Mesenchymal stem cell (in vitro differentiated cells and primary cell): ENCODE measurements at regions not wholly inside any gene's neighbourhood (a gene's known extent, or its start where the extent isn't known, plus 50 kb on each side); places are given as distances from the start of the nearest gene placed in this dataset.

Source experiments
- DNase-seq: peaks from one replicate; pipeline ENCODE4 v3.0.0-alpha.2; 2013
- H2AFZ ChIP-seq: one replicate; pipeline ENCODE4 v1.6.1; 2013; ENCODE audit warnings: low read depth, mild to moderate bottlenecking, control low read depth, inconsistent platforms, low read length, moderate library complexity
- H2AK5ac ChIP-seq: 2 replicates; pipeline ENCODE4 v1.6.1; 2013; ENCODE audit warnings: low read length, moderate library complexity, mild to moderate bottlenecking, inconsistent platforms; ENCODE audit not compliant: severe bottlenecking
- H2BK120ac ChIP-seq: one replicate; pipeline ENCODE4 v1.6.1; 2013; ENCODE audit warnings: low read depth, mild to moderate bottlenecking, inconsistent platforms, low read length, moderate library complexity
- H2BK12ac ChIP-seq, 2 experiments: one replicate each; pipeline ENCODE4 v1.6.1; 2013; ENCODE audit warnings: inconsistent platforms in 2 of 2, low read length in 2 of 2, mild to moderate bottlenecking in 2 of 2, moderate library complexity in 2 of 2, control low read depth in 1 of 2
- H2BK15ac ChIP-seq: one replicate; pipeline ENCODE4 v1.6.1; 2013; ENCODE audit warnings: mild to moderate bottlenecking, low read depth, inconsistent platforms; ENCODE audit not compliant: poor library complexity, severe bottlenecking
- H2BK5ac ChIP-seq: 2 replicates; pipeline ENCODE4 v1.6.1; 2013; ENCODE audit warnings: low read depth, mild to moderate bottlenecking, low read length, control low read depth, inconsistent platforms; ENCODE audit not compliant: poor library complexity, severe bottlenecking
- H3K14ac ChIP-seq, 2 experiments: one replicate each; pipeline ENCODE4 v1.6.1; 2013; ENCODE audit warnings: inconsistent platforms in 2 of 2, low read length in 2 of 2, control low read depth in 1 of 2, mild to moderate bottlenecking in 1 of 2, moderate library complexity in 1 of 2
- H3K18ac ChIP-seq, 2 experiments: one replicate each; pipeline ENCODE4 v1.6.1; 2013; ENCODE audit warnings: inconsistent platforms in 2 of 2, low read length in 2 of 2, control low read depth in 1 of 2, low read depth in 1 of 2, mild to moderate bottlenecking in 1 of 2
- H3K23ac ChIP-seq, 2 experiments: one replicate each; pipeline ENCODE4 v1.6.1; 2013; ENCODE audit warnings: inconsistent platforms in 2 of 2, low read length in 2 of 2, mild to moderate bottlenecking in 2 of 2, moderate library complexity in 2 of 2, control low read depth in 1 of 2
- H3K27ac ChIP-seq: 2 replicates; pipeline ENCODE4 v1.5.1; 2013; ENCODE audit warnings: mild to moderate bottlenecking, moderate library complexity, low read length, control low read depth, inconsistent platforms; ENCODE audit not compliant: poor library complexity, severe bottlenecking
- H3K27me3 ChIP-seq, 2 experiments: 2 replicates each; pipeline versions ENCODE4 v1.6.1 to v1.7.0; 2013; ENCODE audit warnings: low read length in 2 of 2, mild to moderate bottlenecking in 2 of 2, moderate library complexity in 2 of 2, control low read depth in 1 of 2, inconsistent platforms in 1 of 2; ENCODE audit not compliant: control insufficient read depth in 1 of 2, insufficient read depth in 1 of 2
- H3K36me3 ChIP-seq, 2 experiments: 2 replicates each; pipeline versions ENCODE4 v1.6.1 to v1.7.0; 2013; ENCODE audit warnings: low read length in 2 of 2, control low read depth in 1 of 2, inconsistent platforms in 1 of 2, low read depth in 1 of 2, mild to moderate bottlenecking in 1 of 2; ENCODE audit not compliant: insufficient read depth in 2 of 2, control insufficient read depth in 1 of 2
- H3K4ac ChIP-seq, 2 experiments: one replicate each; pipeline ENCODE4 v1.6.1; 2013; ENCODE audit warnings: inconsistent platforms in 2 of 2, low read length in 2 of 2, mild to moderate bottlenecking in 2 of 2, moderate library complexity in 2 of 2, control low read depth in 1 of 2, low read depth in 1 of 2
- H3K4me1 ChIP-seq: 2 replicates; pipeline ENCODE4 v1.6.1; 2013; ENCODE audit warnings: low read depth, low read length, control low read depth; ENCODE audit not compliant: control insufficient read depth, insufficient read depth
- H3K4me2 ChIP-seq: 2 replicates; pipeline ENCODE4 v1.6.1; 2013; ENCODE audit warnings: low read length, mild to moderate bottlenecking, inconsistent platforms; ENCODE audit not compliant: poor library complexity, severe bottlenecking
- H3K4me3 ChIP-seq, 2 experiments: 2 replicates each; pipeline versions ENCODE4 v1.5.1 to v1.7.0; 2013; ENCODE audit warnings: low read length in 2 of 2, mild to moderate bottlenecking in 2 of 2, control low read depth in 1 of 2, low read depth in 1 of 2; ENCODE audit not compliant: insufficient read depth in 1 of 2
- H3K79me1 ChIP-seq: replicated peaks from 2 replicates; pipeline ENCODE4 v1.6.1; 2013; ENCODE audit warnings: mild to moderate bottlenecking, control low read depth, low read length, inconsistent platforms; ENCODE audit not compliant: poor library complexity, severe bottlenecking
- H3K9ac ChIP-seq: 2 replicates; pipeline ENCODE4 v1.7.0; 2013; ENCODE audit warnings: mild to moderate bottlenecking, low read length, moderate library complexity
- H3K9me3 ChIP-seq: 2 replicates; pipeline ENCODE4 v1.7.0; 2013; ENCODE audit warnings: mild to moderate bottlenecking, low read length; ENCODE audit not compliant: control insufficient read depth
- H4K8ac ChIP-seq: one replicate; pipeline ENCODE4 v1.6.1; 2013; ENCODE audit warnings: inconsistent platforms, mild to moderate bottlenecking, low read length, moderate library complexity
- H4K91ac ChIP-seq: one replicate; pipeline ENCODE4 v1.6.1; 2013; ENCODE audit warnings: mild to moderate bottlenecking, low read length, inconsistent platforms
- WGBS: methylation state at CpG from one replicate; pipeline ENCODE4 v1.1.7; 2013; ENCODE audit warnings: mixed read lengths; 5-methylcytosine and 5-hydroxymethylcytosine counted together

DNA sequence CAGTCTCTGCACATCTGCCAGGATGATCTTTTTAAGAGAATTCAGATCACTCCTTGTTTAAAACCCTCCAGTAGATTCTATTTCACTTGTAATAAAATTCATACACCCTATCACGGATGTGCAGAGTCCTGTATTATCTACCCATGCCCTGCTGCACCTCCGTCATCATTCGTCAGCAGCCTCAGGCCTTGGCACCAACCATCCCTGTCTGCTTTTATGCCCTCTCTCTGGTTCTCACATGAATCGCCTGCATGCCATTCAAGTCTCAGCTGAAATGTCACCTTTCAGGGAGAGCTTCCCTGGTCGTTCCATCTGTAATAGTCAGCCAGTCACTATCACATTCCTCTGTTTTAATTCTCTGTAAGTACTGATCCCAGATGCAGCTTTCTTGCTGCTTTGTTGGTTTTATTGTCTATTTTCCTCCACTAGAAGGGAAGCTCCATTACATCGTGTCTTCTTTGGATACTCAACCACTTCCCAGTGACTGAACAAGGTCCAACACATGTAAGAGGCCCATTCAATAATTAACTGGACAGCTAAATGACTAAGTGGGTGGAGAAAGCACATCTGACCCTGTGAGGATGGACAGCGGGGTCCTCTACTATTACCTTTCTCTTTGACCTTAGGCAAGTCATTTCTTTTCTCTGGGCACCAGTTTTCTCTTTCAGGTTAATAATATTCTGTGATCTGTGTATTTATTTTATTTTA, 81.2 kb upstream of the GOT2 start:
- WGBS = 78% methylated on average over 7 of the region's 7 CpGs
- no peaks in the 10 kb centered on the region for H3K36me3 ChIP-seq
- H3K9ac ChIP-seq = no peak overlapping the region
- H2AFZ ChIP-seq = no peak overlapping the region
- no peak overlapping the region for H3K14ac ChIP-seq
- no peak overlapping the region for H2BK15ac ChIP-seq
- H4K91ac ChIP-seq = no peak overlapping the region
- H2BK120ac ChIP-seq = no peak overlapping the region
- peaks cover 4% of the 10 kb centered on the region for H3K4me1 ChIP-seq
- H3K27ac ChIP-seq = no peak overlapping the region
- no peaks in the 10 kb centered on the region for H3K79me1 ChIP-seq
- no peak overlapping the region for H3K23ac ChIP-seq
- no peak overlapping the region for H3K18ac ChIP-seq
- no peak overlapping the region for H2BK12ac ChIP-seq
- peaks cover 0 to 9% of the 10 kb centered on the region in 2 experiments for H3K27me3 ChIP-seq
- H2BK5ac ChIP-seq = no peak overlapping the region
- no peak for DNase-seq
- no peak overlapping the region for H4K8ac ChIP-seq
- H3K4me2 ChIP-seq = no peak overlapping the region
- H2AK5ac ChIP-seq = no peak overlapping the region
- H3K4me3 ChIP-seq = no peak overlapping the region
- no peaks in the 10 kb centered on the region for H3K9me3 ChIP-seq
- H3K4ac ChIP-seq = no peak overlapping the region

DNA sequence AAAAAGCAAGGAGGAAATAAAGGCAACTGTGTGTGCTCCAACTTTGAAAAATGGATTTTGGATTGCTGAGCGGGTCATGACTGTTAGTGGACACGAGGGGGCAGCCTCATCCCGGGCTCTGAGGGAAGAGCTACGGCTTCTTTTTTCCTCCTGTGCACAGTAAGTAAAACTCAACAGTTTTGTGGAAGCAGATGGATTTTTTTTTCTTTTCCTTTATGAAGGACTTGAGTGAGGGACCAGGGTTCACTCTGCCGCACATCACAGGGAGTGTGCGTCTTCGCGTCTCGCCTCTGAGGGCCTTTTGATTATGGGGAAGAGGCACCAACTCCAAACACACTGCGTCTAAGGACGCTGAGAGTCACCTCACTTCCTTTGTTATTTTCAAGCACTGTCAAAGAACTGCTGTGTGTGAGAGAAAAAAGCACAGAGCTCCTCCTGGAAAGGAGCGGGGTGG, 80.3 kb upstream of the GOT2 start:
- peak; percentile 37 for DNase-seq
- no peaks in the 10 kb centered on the region for H3K36me3 ChIP-seq
- peak overlapping the region; percentile 1 for H2BK5ac ChIP-seq
- H3K4me3 ChIP-seq = peak overlapping the region in 1 of 2 experiments; percentile 69
- H2BK12ac ChIP-seq = no peak overlapping the region
- 16% methylated on average over 12 of the region's 12 CpGs for WGBS
- H3K4me2 ChIP-seq = peak overlapping the region; percentile 85
- no peak overlapping the region for H3K4ac ChIP-seq
- H3K9me3 ChIP-seq = no peaks in the 10 kb centered on the region
- no peak overlapping the region for H2BK120ac ChIP-seq
- H2AFZ ChIP-seq = no peak overlapping the region
- H3K27me3 ChIP-seq = peaks cover 0 to 9% of the 10 kb centered on the region in 2 experiments
- no peak overlapping the region for H3K27ac ChIP-seq
- H3K18ac ChIP-seq = no peak overlapping the region
- H3K79me1 ChIP-seq = no peaks in the 10 kb centered on the region
- no peak overlapping the region for H4K8ac ChIP-seq
- peaks cover 4% of the 10 kb centered on the region for H3K4me1 ChIP-seq
- H2BK15ac ChIP-seq = no peak overlapping the region
- H3K23ac ChIP-seq = no peak overlapping the region
- no peak overlapping the region for H3K14ac ChIP-seq
- no peak overlapping the region for H2AK5ac ChIP-seq
- H3K9ac ChIP-seq = peak overlapping the region; percentile 79
- H4K91ac ChIP-seq = no peak overlapping the region

DNA sequence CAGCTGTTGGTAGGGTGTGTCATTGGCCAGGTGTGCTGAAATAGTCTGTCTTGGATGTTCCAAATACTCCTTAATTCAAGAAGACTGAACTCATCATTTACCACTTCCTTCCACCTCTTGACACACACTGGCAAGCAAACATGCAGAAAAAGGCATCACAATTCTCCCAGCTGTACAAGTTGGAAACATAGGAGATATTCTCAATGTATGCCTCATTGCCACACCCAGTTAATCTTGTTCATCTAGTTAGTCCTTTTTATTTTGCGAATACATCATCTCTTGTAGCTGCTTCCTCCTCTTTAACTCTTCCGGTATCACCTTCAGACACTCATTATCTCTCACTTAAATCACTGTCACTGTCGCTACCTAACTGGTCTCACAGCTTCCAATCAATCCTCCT, 75.1 kb upstream of the GOT2 start:
- Histone ChIP-seq H3K23ac (no peak overlapping the region), H3K4ac (no peak overlapping the region), H2BK5ac (no peak overlapping the region), H3K14ac (no peak overlapping the region), H3K4me1 (no peaks in the 10 kb centered on the region), H3K27ac (no peak overlapping the region), H2BK120ac (no peak overlapping the region), H4K8ac (no peak overlapping the region), H3K9ac (no peak overlapping the region), H3K4me3 (no peak overlapping the region), H3K27me3 (peaks cover 0 to 10% of the 10 kb centered on the region in 2 experiments), H4K91ac (no peak overlapping the region), H2BK15ac (no peak overlapping the region), H3K18ac (no peak overlapping the region), H3K36me3 (no peaks in the 10 kb centered on the region), H3K9me3 (no peaks in the 10 kb centered on the region), H2AFZ (no peak overlapping the region), H3K4me2 (no peak overlapping the region), H3K79me1 (no peaks in the 10 kb centered on the region), H2BK12ac (no peak overlapping the region), H2AK5ac (no peak overlapping the region)
- 97% methylated on average over 2 of the region's 3 CpGs for WGBS
- DNase-seq = no peak

DNA sequence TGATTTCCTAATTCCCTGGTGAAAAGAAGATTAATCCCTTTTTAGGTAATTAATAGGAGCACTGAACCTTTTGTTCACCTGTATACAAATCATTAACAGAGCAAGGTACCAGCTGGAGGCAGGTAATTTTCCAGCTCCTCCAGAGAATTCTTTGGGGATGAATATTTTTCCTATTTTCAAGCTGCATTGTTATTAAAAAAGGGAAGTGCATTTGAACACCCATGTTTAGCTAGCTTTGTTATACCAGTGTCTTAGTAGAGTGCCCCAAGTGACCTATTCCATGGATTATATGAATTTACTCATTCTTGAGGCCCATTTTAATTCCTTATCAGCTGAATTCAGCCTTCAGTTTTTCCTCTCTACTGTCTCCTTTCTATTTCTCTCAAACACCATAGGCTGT, 73.2 kb upstream of the GOT2 start:
- Histone ChIP-seq H3K4me3 (no peak overlapping the region), H4K91ac (no peak overlapping the region), H3K9ac (no peak overlapping the region), H3K36me3 (no peaks in the 10 kb centered on the region), H3K27me3 (peaks cover 0 to 8% of the 10 kb centered on the region in 2 experiments), H3K23ac (no peak overlapping the region), H3K4me1 (no peaks in the 10 kb centered on the region), H3K4ac (no peak overlapping the region), H3K27ac (no peak overlapping the region), H4K8ac (no peak overlapping the region), H2AFZ (no peak overlapping the region), H2BK12ac (no peak overlapping the region), H2AK5ac (no peak overlapping the region), H3K9me3 (peaks cover 12% of the 10 kb centered on the region), H3K4me2 (no peak overlapping the region), H2BK15ac (no peak overlapping the region), H3K79me1 (no peaks in the 10 kb centered on the region), H2BK5ac (no peak overlapping the region), H2BK120ac (no peak overlapping the region), H3K14ac (no peak overlapping the region), H3K18ac (no peak overlapping the region)
- no peak for DNase-seq
